Mesothelial cell of epicardium (in vitro differentiated cells): ENCODE measurements at regions not wholly inside any gene's neighbourhood (a gene's known extent, or its start where the extent isn't known, plus 50 kb on each side); places are given as distances from the start of the nearest gene placed in this dataset.

Experiments used
- DNase-seq, 2 experiments: peaks; one replicate each; pipeline ENCODE4 v3.0.0; 2021; ENCODE audit warnings: low spot score in 2 of 2; ENCODE audit not compliant: unreplicated experiment in 2 of 2
- H3K27ac Mint-ChIP-seq: 2 replicates; pipeline ENCODE4 v1.8.0; 2021; ENCODE audit warnings: mixed read lengths
- H3K27me3 Mint-ChIP-seq: 2 replicates; pipeline ENCODE4 v1.8.0; 2021; ENCODE audit warnings: low read depth, mixed read lengths
- H3K36me3 Mint-ChIP-seq: 2 replicates; pipeline ENCODE4 v1.8.0; 2021; ENCODE audit warnings: mixed read lengths
- H3K4me1 Mint-ChIP-seq: 2 replicates; pipeline ENCODE4 v1.8.0; 2021; ENCODE audit warnings: mixed read lengths
- H3K4me3 Mint-ChIP-seq: 2 replicates; pipeline ENCODE4 v1.8.0; 2021; ENCODE audit warnings: mild to moderate bottlenecking, moderate library complexity, mixed read lengths
- H3K9me3 Mint-ChIP-seq: 2 replicates; pipeline ENCODE4 v1.8.0; 2021; ENCODE audit warnings: mixed read lengths
- CTCF ChIP-seq: fragments of 200-600 bp; sonication (generic); IDR thresholded peaks from one replicate; pipeline ENCODE4 v1.5.0; 2021; ENCODE audit warnings: antibody characterized with exemption; ENCODE audit not compliant: unreplicated experiment

DNA sequence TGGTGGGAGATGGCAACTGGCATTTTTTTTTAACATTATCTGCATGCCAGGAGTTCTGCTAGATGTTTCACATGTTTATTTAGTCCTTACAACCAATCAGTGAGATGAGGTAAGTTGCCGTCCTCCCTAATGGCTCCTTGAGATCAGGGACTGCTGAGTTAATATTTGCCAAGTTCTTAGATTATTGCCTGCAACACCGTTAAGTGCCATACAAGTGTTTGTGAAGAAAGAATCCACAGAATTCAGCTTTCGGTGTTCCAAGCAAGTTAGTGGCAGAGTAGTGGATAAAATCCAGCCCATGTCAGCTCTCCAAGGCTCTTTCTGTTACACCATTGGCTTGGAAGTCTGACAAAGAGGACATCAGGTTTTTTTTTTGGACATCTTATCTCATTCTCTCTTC is 95.9 kb downstream of the C1QL2 start:
- Mint-ChIP-seq H3K36me3 (no peaks in the 10 kb centered on the region), H3K27me3 (peaks cover 36% of the 10 kb centered on the region), H3K9me3 (peaks cover 9% of the 10 kb centered on the region), H3K27ac (no peak overlapping the region), H3K4me3 (no peak overlapping the region), H3K4me1 (no peaks in the 10 kb centered on the region)
- no peak for DNase-seq
- no peak for TF ChIP-seq CTCF

DNA sequence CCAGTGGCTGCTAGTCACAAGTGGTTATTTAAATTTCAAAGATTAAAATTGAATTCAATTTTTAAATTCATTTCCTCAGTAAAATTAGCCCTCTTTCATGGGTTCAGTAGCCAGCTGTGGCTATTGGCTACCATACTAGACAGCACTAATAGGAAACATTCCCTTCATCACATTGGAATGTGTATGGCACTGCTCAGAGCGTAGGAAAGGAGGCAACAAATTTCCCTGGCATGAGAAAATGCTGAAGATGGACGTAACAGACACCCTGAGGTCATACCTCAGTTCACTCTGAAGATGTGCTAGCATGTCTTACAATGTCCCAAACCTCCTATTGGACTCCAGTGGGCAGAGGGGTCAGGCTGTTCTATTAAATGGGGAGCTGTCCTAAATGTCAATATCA is 96.4 kb downstream of the C1QL2 start:
- TF ChIP-seq CTCF = no peak
- no peaks in the 10 kb centered on the region for H3K36me3 Mint-ChIP-seq
- H3K27ac Mint-ChIP-seq = no peak overlapping the region
- no peak overlapping the region for H3K4me3 Mint-ChIP-seq
- DNase-seq = no peak
- peaks cover 39% of the 10 kb centered on the region for H3K27me3 Mint-ChIP-seq
- no peaks in the 10 kb centered on the region for H3K4me1 Mint-ChIP-seq
- peaks cover 9% of the 10 kb centered on the region for H3K9me3 Mint-ChIP-seq

- Mint-ChIP-seq H3K4me3 (no peak overlapping the region), H3K9me3 (peaks cover 19% of the 10 kb centered on the region), H3K36me3 (no peaks in the 10 kb centered on the region), H3K27me3 (peaks cover 50% of the 10 kb centered on the region), H3K4me1 (no peaks in the 10 kb centered on the region), H3K27ac (no peak overlapping the region)
- no peak for TF ChIP-seq CTCF
- no peak for DNase-seq
These were observed 98.6 kb downstream of the C1QL2 start for GRCh38 chr2:119059940-119060339.

GRCh38 chr2:119059287-119059686 is 99.3 kb downstream of the C1QL2 start:
- TF ChIP-seq CTCF = no peak
- no peak overlapping the region for H3K4me3 Mint-ChIP-seq
- H3K27ac Mint-ChIP-seq = no peak overlapping the region
- H3K9me3 Mint-ChIP-seq = peaks cover 23% of the 10 kb centered on the region
- H3K36me3 Mint-ChIP-seq = no peaks in the 10 kb centered on the region
- H3K27me3 Mint-ChIP-seq = peaks cover 54% of the 10 kb centered on the region
- H3K4me1 Mint-ChIP-seq = no peaks in the 10 kb centered on the region
- no peak for DNase-seq

- peaks cover 21% of the 10 kb centered on the region for H3K9me3 Mint-ChIP-seq
- H3K27me3 Mint-ChIP-seq = peaks cover 43% of the 10 kb centered on the region
- no peak for TF ChIP-seq CTCF
- H3K4me1 Mint-ChIP-seq = peaks cover 24% of the 10 kb centered on the region
- H3K4me3 Mint-ChIP-seq = no peak overlapping the region
- no peaks in the 10 kb centered on the region for H3K36me3 Mint-ChIP-seq
- H3K27ac Mint-ChIP-seq = no peak overlapping the region
- DNase-seq = no peak
These were observed 104.7 kb downstream of the C1QL2 start for GRCh38 chr2:119053700-119054436.

- Mint-ChIP-seq H3K4me3 (no peak overlapping the region), H3K27me3 (peaks cover 47% of the 10 kb centered on the region), H3K27ac (no peak overlapping the region), H3K36me3 (no peaks in the 10 kb centered on the region), H3K4me1 (peaks cover 24% of the 10 kb centered on the region), H3K9me3 (peaks cover 12% of the 10 kb centered on the region)
- no peak for DNase-seq
- TF ChIP-seq CTCF = no peak
These were observed 107.3 kb downstream of the C1QL2 start for GRCh38 chr2:119051263-119051662.
